GM12873 (cell line): ENCODE measurements at regions not wholly inside any gene's neighbourhood (a gene's known extent, or its start where the extent isn't known, plus 50 kb on each side); places are given as distances from the start of the nearest gene placed in this dataset.

Experiments used
- TF ChIP-seq, protein P1 (sequence below): IDR thresholded peaks from 2 replicates; pipeline ENCODE4 v1.5.1; 2012; ENCODE audit warnings: low read depth, mild to moderate bottlenecking, moderate library complexity, low read length, control low read depth; ENCODE audit not compliant: insufficient read depth; ENCODE audit errors: missing control alignments

DNA sequence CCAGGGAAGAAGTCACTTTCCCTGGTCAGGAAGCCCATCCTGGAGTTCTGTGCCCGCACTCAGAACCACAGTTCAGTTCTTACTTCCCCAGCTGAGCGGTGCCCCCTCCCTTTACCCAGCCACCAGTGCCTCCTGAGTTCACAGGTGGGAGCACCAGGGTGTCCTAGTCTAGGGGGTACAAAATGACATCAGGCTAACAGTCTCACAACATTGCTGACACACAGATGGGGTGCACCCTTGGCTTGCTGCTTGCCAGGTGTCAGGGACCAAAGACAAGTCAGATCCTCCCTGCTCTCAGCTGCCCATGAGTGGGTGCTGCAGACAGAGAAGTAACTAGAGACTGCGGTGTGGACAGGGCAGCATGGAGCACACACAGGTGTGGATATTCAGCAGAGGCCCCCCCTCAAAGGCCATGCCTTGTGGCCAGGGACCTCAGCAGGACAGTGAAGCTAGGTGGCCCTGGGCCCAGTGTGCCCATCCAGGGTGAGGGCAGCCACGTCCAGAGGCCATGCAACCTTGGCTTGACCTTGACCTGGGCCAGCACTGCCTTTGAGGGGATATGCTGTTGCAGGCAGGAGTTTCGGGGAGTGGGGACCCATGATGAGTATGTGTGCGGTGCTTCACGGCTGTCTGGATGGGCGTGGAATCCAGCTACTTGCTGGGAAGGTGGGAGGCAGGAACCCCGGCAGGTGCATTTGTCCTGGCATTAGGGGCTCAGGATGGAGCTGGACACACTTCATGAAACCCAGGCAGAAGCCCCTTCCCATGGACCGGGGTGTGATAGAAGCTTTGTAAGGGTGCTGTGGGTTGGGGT lies 110.4 kb upstream of the FRMD1 start:
- TF ChIP-seq, protein P1, sequence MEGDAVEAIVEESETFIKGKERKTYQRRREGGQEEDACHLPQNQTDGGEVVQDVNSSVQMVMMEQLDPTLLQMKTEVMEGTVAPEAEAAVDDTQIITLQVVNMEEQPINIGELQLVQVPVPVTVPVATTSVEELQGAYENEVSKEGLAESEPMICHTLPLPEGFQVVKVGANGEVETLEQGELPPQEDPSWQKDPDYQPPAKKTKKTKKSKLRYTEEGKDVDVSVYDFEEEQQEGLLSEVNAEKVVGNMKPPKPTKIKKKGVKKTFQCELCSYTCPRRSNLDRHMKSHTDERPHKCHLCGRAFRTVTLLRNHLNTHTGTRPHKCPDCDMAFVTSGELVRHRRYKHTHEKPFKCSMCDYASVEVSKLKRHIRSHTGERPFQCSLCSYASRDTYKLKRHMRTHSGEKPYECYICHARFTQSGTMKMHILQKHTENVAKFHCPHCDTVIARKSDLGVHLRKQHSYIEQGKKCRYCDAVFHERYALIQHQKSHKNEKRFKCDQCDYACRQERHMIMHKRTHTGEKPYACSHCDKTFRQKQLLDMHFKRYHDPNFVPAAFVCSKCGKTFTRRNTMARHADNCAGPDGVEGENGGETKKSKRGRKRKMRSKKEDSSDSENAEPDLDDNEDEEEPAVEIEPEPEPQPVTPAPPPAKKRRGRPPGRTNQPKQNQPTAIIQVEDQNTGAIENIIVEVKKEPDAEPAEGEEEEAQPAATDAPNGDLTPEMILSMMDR, result no peak

DNA sequence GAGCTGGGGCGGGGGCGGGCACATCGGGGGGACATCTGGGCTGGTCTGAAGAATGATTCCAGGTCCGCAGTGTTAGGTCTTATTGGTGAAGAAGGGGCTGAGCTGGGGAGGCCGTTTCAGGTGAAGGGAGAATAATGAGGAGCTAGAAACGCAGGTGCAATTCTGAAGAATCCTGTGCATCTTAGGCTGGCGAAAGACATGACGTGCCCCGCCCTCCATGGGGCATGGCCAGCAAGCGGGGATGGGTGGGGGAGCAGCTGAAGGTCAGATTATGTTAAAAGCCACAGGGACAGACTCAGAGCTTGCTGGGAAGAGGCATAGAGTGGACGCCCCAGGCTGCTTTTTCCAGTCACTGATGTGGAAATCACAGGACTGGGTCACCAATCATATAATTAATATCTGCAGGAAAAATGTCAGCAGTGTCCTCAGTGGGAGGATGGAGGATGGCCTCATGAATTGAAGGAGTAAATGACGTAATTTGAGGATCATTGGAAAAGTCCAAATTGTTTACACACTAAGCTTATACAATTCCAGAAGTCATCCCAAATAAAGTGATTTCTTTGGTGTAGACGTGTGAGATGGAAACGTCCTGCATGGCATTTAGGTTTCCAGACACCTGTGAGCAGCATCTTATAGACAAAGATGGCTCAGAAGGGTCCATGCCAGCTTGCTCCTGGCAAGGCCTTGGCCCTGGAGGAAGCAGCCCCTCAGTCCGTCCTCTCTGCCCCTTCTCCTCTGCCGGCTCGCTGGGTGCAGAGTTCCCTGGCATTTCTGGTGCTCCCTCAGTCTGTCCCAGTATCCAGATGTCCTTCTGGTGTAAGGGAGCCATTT lies 109.6 kb upstream of the FRMD1 start:
- TF ChIP-seq, protein P1, result no peak

DNA sequence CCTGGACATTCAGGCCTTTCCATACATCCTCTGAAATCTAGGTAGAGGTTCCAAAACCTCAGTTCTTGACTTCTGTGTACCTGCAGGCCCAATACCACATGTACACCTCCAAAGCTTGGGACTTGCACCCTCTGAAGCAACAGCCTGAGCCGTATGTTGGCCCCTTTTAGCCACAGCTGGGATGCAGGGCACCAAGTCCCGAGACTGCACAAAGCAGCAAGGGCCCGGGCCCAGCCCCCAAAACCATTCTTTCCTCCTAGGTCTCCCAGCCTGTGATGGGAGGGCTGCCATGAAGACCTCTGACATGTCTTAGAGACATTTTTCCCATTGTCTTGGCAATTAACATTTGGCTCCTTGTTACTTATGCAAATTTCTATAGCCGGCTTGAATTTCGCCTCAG lies 107.4 kb upstream of the FRMD1 start:
- TF ChIP-seq, protein P1, result no peak

DNA sequence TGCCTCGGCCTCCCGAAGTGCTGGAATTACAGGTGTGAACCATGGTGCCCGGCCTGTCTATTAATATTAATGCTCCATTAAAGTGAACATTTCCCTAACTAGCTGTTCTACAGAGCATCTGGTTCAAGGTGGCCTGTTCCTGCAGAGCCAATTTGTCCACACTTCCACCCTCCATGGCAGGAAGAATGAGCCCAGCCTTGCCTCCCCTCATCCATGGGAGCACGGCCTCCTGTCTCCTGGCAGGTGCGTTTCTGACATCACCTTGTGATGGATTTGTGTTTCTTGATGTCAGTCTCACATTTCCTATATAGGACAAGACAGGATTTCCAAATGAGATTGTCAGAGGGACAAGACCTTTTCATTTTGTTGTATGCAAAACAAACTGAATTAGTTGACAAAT lies 105.7 kb upstream of the FRMD1 start:
- TF ChIP-seq, protein P1, result no peak

DNA sequence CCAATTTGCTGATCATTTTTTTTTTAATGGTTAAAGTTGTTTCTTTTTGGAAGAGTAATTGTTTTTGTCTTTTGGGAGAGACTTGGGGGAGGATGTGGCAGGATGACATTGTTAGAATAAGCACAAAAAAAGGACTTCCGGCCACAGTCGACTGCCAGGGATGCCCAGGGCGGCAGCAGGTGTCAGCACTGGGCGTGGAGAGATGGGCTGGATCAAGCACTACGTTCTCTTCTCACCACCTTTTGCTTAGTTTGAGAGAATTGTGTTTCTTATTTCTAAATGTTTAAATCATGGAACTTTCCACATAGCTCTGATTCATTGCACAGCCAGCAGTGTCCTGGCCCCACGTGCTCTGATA lies 104.6 kb upstream of the FRMD1 start:
- TF ChIP-seq, protein P1, result no peak

DNA sequence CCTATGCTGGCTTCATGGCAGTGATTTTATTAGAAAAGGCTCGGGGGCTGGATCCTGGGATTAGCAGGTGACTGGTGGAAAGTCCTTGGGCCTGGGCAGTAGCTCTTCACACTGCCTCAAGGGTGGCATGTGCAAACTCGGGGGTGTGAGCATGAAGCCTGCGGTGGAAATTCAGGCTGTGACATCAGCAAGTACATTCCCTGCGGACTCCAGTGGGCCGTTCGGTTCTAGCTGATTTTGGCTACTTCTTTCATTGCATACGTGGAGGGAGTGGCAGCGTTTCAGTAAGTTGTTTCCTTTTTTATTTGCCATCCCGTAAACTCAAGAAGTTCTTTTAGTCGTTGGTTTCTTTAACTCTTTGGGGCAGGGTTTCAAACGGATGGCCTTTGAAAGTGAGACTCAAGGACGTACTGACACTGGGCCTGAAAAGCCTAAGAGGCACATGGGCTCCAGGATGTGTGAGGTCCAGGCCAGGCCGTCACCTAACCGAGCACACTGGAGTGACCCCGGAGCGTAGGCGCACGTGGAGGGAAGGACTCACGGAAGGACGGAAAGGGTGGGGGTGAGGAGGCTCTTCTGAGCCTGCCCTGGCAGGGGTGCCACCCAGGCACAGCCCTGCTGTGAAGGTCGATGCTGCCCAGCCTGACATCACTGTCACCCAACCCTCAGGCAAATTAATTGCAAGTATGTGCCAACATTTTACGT lies 104.0 kb upstream of the FRMD1 start:
- TF ChIP-seq, protein P1, result no peak

DNA sequence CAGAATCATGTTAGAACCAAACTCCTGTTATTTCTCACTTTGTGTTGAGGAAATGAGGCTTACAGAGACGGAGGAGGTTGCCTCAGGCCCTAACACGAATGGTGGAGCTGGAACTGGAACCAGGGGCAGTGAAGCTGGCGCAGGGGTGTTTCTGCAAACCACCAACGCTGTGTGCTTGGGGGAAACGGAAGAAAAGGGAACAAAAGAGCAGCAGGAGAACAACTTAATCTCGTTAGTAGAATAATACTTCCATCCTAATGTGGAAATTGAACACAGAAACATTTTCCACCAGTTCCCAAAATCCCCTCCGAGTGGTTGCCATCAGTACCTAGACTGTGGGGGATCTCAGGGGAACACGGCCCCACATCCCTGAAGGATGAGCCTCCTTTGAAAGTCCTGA lies 103.4 kb upstream of the FRMD1 start:
- TF ChIP-seq, protein P1, result no peak
